Suprapubic skin (tissue), 4 donors: ENCODE measurements at regions not wholly inside any gene's neighbourhood (a gene's known extent, or its start where the extent isn't known, plus 50 kb on each side); places are given as distances from the start of the nearest gene placed in this dataset.

ENCODE experiments used
- DNase-seq, 2 donors: peaks; one replicate each; pipeline ENCODE4 v3.0.0-alpha.2; 2019; ENCODE audit warnings: low spot score in 2 of 2
- H3K27ac ChIP-seq: fragments of 200-600 bp; sonication (generic); one replicate; pipeline ENCODE4 v1.5.1; 2019
- H3K27me3 ChIP-seq: fragments of 200-600 bp; sonication (generic); one replicate; pipeline ENCODE4 v1.5.1; 2019
- H3K36me3 ChIP-seq: fragments of 200-600 bp; sonication (generic); one replicate; pipeline ENCODE4 v1.5.1; 2019
- H3K4me1 ChIP-seq: fragments of 200-600 bp; sonication (generic); one replicate; pipeline ENCODE4 v1.5.1; 2019
- H3K4me3 ChIP-seq: fragments of 200-600 bp; sonication (generic); one replicate; pipeline ENCODE4 v1.5.1; 2019; ENCODE audit warnings: mild to moderate bottlenecking
- H3K9me3 ChIP-seq: fragments of 200-600 bp; sonication (generic); one replicate; pipeline ENCODE4 v1.5.1; 2019
- CTCF ChIP-seq, 2 donors: fragments of 200-600 bp in 1 of 2; fragments of 450-650 bp in 1 of 2; sonication (generic) in 1 of 2; IDR thresholded peaks; one replicate each; pipeline ENCODE4 v1.5.1; 2016 to 2019; ENCODE audit warnings: antibody characterized with exemption in 2 of 2, mild to moderate bottlenecking in 1 of 2, moderate library complexity in 1 of 2
- EP300 ChIP-seq: sonication (generic); formaldehyde crosslinking; IDR thresholded peaks from one replicate; pipeline ENCODE4 v1.6.1; 2017; ENCODE audit warnings: antibody characterized with exemption
- POLR2A ChIP-seq, 2 donors: fragments of 450-650 bp; IDR thresholded peaks; one replicate each; pipeline ENCODE4 v1.6.1; 2017; ENCODE audit warnings: antibody characterized with exemption in 2 of 2, mild to moderate bottlenecking in 2 of 2, moderate library complexity in 2 of 2
- POLR2AphosphoS5 ChIP-seq, 3 donors: sonication (generic); formaldehyde crosslinking; IDR thresholded peaks; one replicate each; pipeline ENCODE4 v1.6.1; 2017; ENCODE audit warnings: antibody characterized with exemption in 3 of 3
- WGBS: methylation state at CpG from one replicate; pipeline ENCODE4 v1.1.5; 2018; 5-methylcytosine and 5-hydroxymethylcytosine counted together

- Histone ChIP-seq H3K27ac (no peak overlapping the region), H3K27me3 (no peaks in the 10 kb centered on the region), H3K4me1 (no peaks in the 10 kb centered on the region), H3K4me3 (no peak overlapping the region), H3K36me3 (no peaks in the 10 kb centered on the region), H3K9me3 (no peaks in the 10 kb centered on the region)
- DNase-seq = no peak
- TF ChIP-seq POLR2AphosphoS5 (IDR thresholded peaks at IDR 0.05) (no peak), EP300 (no peak), CTCF (IDR thresholded peaks at IDR 0.05) (no peak), POLR2A (IDR thresholded peaks at IDR 0.05) (no peak)
- 44% methylated on average over 1 of the region's 1 CpG for whole genome bisulfite sequencing
Measured at GRCh38 chr2:219957820-219958219, 330.4 kb downstream of the SLC4A3 start.

DNA sequence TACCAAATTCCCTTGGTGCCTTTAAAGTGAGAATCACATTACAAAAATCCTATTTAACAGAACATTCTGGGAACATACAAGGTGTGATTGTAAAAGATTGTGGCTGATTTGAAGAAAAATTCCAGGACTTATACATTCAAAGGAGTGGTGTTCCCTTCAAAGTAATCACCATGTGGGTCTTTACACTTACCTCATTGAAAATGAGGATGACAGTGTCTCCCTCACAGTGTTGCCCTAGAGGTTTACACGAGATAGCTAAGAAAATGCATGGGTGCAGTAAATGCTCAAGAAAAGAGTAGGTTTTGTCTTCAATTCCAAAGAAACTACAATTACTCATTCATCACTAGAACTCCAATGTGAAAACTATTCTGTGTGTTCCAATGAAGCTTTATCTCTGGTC is 331.5 kb downstream of the SLC4A3 start:
- Histone ChIP-seq H3K9me3 (no peaks in the 10 kb centered on the region), H3K36me3 (no peaks in the 10 kb centered on the region), H3K4me1 (no peaks in the 10 kb centered on the region), H3K4me3 (no peak overlapping the region), H3K27ac (no peak overlapping the region), H3K27me3 (no peaks in the 10 kb centered on the region)
- WGBS = 87% methylated on average over 1 of the region's 1 CpG
- TF ChIP-seq POLR2A (IDR thresholded peaks at IDR 0.05) (no peak), EP300 (no peak), CTCF (IDR thresholded peaks at IDR 0.05) (no peak), POLR2AphosphoS5 (IDR thresholded peaks at IDR 0.05) (no peak)
- DNase-seq = no peak

- Histone ChIP-seq H3K4me3 (no peak overlapping the region), H3K4me1 (no peaks in the 10 kb centered on the region), H3K27ac (no peak overlapping the region), H3K36me3 (no peaks in the 10 kb centered on the region), H3K27me3 (no peaks in the 10 kb centered on the region), H3K9me3 (no peaks in the 10 kb centered on the region)
- no peak for DNase-seq
- WGBS = 75% methylated on average over 4 of the region's 4 CpGs
- TF ChIP-seq EP300 (no peak), POLR2AphosphoS5 (IDR thresholded peaks at IDR 0.05) (no peak), CTCF (IDR thresholded peaks at IDR 0.05) (no peak), POLR2A (IDR thresholded peaks at IDR 0.05) (no peak)
Measured at GRCh38 chr2:219959471-219959870, 332.0 kb downstream of the SLC4A3 start.

GRCh38 chr2:219961947-219962498 is 334.6 kb downstream of the SLC4A3 start:
- whole genome bisulfite sequencing = 60% methylated on average over 4 of the region's 4 CpGs
- Histone ChIP-seq H3K9me3 (no peaks in the 10 kb centered on the region), H3K36me3 (no peaks in the 10 kb centered on the region), H3K27ac (no peak overlapping the region), H3K27me3 (no peaks in the 10 kb centered on the region), H3K4me1 (no peaks in the 10 kb centered on the region), H3K4me3 (no peak overlapping the region)
- no peak for TF ChIP-seq POLR2AphosphoS5 (IDR thresholded peaks at IDR 0.05)
- TF ChIP-seq CTCF (IDR thresholded peaks at IDR 0.05) = no peak
- no peak for TF ChIP-seq EP300
- no peak for TF ChIP-seq POLR2A (IDR thresholded peaks at IDR 0.05)
- DNase-seq = no peak

- Histone ChIP-seq H3K36me3 (no peaks in the 10 kb centered on the region), H3K4me3 (no peak overlapping the region), H3K27ac (no peak overlapping the region), H3K4me1 (no peaks in the 10 kb centered on the region), H3K27me3 (no peaks in the 10 kb centered on the region), H3K9me3 (no peaks in the 10 kb centered on the region)
- no peak for DNase-seq
- no peak for TF ChIP-seq POLR2AphosphoS5 (IDR thresholded peaks at IDR 0.05)
- TF ChIP-seq POLR2A (IDR thresholded peaks at IDR 0.05) = no peak
- TF ChIP-seq CTCF (IDR thresholded peaks at IDR 0.05) = no peak
- TF ChIP-seq EP300 = no peak
- 84% methylated on average over 2 of the region's 2 CpGs for WGBS
Measured at GRCh38 chr2:219962801-219963200, 335.4 kb downstream of the SLC4A3 start.
